GM18868 (cell line): ENCODE measurements at regions not wholly inside any gene's neighbourhood (a gene's known extent, or its start where the extent isn't known, plus 50 kb on each side); places are given as distances from the start of the nearest gene placed in this dataset.

Source experiments
- ATAC-seq: cut with Tn5 transposase; IDR thresholded peaks from one replicate; pipeline ENCODE4 v1.9.1; 2021; ENCODE audit warnings: mild to moderate bottlenecking, moderate library complexity; ENCODE audit not compliant: unreplicated experiment

DNA sequence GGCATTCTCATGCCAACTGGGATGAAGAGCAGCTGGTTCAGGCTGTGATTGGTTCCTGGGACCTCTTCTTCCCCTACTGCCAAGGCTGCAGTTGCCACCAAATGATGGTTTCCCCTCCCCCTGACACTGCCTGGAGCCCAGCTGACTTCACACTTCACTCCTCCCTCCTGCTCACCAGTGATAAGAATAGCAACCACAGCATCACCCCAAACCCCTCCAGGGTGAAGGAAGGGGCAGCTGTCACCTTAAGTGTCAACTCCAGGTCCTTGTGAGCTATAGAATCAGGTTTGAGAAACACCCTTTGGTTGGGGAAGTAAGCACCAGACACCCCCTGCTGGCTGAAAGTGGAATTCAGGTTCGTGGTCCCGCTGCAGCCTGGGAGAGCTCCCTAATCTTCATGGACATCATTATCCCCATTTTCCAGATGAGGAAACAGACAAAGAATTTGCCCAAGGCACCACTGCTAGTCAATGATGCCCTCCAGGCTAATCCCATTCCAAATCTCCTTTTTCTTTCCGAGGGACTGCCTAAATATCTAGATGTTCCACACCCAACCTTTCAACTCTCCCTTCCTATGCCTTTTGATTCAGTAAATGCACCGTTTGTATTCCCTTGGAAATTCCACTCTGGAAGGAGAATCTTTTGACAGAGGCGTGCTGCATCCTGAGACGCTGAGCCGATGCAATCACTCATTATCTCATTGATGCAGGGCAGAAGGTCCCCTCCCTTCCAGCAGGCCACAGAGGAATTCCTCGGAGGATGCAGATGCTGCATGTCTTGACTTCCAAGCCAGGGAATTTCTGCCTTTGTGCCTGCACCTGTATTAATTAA, 50.6 kb upstream of the UQCRFS1 start:
- ATAC-seq = no peak

DNA sequence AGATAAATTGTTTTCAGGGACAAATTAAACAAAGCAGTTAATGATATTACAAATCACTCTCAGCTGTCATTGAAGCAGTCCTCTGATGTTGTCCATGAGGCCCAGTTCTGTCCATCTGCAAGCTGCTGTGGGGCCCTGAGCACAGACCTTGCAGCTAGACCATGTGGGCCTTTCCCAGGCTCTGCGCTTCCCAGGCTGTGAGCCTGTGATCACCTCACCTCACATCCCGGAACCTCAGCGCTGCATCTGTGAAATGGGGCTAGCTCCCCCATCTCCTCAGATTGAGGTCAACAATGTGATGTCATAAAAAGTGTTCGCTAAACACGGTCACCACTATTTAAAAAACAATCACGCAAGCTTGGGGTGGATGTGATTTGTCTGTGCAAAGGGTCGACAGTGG, 51.9 kb upstream of the UQCRFS1 start:
- ATAC-seq = no peak

GRCh38 chr19:29265436-29265835, 52.5 kb upstream of the UQCRFS1 start:
- ATAC-seq = no peak

- ATAC-seq = no peak
Measured at GRCh38 chr19:29266001-29266400, 53.0 kb upstream of the UQCRFS1 start.

- no peak for ATAC-seq
Measured at GRCh38 chr19:29266603-29267002, 53.7 kb upstream of the UQCRFS1 start.

DNA sequence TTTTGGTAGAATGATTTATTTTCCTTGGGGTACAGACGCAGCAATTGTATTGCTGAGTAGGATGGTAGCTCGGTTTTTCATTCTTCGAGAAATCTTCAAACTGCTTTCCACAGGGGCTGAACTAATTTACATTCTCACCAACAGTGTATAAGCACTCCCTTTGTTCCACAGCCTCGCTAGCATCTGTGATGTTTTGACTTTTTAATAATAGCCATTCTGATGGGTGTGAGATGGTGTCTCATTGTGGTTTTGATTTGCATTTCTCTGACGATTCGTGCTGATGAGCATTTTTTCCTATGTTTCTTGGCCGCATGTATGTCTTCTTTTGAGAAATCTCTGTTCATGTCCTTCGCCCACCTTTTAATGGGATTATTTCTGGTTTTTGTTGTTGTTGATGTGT, 54.8 kb upstream of the UQCRFS1 start:
- ATAC-seq = no peak

GRCh38 chr19:29268103-29268502, 55.2 kb upstream of the UQCRFS1 start:
- no peak for ATAC-seq

- no peak for ATAC-seq
Measured at GRCh38 chr19:29268721-29269393, 55.9 kb upstream of the UQCRFS1 start.

GRCh38 chr19:29269641-29270040, 56.7 kb upstream of the UQCRFS1 start:
- ATAC-seq = no peak

DNA sequence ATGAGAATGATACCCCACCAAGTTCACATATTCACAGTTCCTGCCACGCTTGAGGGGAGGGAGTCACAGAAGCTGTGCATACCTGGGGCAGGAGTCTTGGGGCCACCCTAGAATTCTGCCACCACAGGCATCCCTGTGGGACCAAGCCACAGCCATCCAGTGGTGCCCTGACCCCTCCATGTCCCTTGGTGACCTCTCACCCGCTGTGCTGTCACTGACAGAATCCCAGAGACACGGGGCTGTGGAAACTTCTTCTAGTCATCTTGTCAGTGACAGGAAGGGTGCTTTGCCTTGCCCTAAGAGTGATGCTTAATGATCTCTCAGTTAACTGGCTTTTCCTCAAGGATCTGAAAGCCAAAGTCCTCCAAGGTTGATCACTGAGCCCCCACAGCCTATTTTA, 58.4 kb upstream of the UQCRFS1 start:
- ATAC-seq = no peak

- ATAC-seq = no peak
Measured at GRCh38 chr19:29271911-29272310, 59.0 kb upstream of the UQCRFS1 start.

DNA sequence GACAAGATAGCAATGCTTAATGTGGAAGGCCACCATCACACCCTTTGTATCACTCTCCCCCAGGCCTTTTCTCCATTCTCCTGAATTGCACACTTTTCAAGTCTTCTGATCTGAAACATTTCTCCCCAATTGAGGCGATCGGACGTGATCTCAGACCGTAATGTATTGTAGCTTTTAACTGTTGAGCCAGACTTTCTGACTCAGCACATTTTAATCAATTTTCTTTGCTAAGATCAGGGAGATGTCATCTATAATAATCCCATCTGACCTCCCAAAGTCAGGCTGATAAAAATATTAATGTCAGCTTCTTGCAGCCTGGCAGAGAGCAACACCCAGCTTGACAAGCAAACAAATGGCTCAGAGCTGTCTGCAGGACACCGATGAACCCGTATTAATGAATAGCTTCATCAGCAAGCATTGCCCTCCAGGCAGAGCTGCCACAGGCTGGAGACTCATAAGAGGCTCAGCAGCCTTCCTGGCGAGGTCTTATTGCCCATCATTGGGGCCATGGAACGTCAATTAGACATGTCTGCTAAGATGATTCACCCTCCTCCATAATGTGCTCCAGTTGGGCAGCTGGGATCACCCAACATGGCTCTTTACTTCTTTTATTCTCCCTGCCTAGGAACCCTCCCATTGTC, 60.2 kb upstream of the UQCRFS1 start:
- no peak for ATAC-seq

GRCh38 chr19:29275266-29275665, 62.3 kb upstream of the UQCRFS1 start:
- no peak for ATAC-seq

DNA sequence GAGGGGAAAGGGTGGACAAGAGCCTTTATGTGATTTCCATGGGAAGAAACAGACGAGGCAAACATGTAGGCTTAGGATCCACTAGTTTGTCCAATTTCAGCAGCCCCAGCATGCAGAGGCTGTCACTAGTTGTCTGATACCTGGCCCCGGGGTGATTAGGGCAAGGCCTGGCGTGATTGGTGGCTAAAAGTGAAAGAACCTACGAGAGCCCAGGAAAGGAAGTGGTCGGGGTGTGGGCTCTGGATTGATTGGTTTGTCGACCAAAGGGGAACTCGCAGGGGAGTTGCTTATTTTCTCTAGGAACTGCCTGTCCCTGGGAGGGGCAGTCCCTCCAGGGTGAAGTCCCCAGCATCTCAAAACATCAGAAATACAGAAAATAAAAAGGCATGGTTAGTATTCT, 64.2 kb upstream of the UQCRFS1 start:
- ATAC-seq = peak; percentile 99

DNA sequence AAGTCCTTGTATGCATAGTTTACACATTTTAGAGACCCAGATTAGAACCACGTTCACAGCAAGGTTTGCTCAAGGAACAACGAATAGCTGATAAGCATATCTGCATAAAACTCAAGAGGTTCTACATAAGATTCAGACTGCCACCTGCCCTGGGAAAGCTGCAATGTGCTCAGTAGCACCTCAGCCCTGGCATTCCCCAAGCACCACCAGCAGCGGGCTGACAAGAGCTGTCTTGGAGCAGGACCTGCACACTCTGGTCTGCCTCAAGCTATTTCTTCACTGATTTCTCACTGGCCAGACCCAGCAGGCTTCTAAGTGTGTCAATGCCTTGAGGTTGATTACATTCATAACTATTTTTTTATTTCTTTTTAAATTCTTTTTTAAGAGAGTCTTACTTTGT, 65.8 kb upstream of the UQCRFS1 start:
- no peak for ATAC-seq

DNA sequence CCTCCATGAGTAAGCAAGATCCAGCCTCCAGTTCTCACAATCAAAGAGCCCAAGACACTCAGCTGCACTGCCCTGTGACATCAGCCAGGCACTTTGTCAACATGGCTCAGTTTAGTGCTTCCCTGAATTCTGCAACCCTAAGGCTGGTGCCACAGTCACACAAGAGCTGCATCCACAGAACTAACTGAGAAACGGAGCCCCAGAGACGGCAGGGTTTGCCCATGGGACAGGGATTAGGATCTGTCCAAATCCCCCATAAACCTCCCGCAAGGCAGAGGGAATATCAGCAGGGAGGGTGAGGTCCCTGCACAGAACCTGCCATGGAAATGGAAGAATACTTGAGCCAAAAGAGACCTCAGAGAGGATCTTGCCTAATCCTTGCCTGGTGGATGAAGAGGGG, 70.4 kb upstream of the UQCRFS1 start:
- ATAC-seq = no peak

DNA sequence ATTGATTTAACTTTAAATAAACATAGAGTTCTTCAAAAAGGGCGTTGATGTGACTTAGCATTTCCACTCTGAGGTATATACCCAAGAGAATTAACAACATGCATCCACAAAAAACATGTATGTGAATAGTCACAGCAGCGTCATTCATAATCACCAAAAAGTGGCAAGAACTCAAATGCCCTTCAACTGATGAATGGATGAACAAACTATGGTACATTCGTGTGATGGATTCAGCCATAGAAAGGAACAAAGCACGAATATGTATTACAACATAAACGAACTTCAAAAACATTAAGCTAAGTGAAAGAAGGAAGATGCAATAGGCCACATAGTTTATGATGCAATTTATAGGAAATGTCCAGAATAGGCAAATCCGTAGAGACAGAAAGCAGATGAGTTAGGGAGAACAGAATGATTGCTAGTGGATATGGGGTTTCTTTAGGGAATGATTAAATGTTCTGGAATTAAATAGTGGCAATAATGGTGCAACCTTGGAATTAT, 72.3 kb upstream of the UQCRFS1 start:
- ATAC-seq = no peak

DNA sequence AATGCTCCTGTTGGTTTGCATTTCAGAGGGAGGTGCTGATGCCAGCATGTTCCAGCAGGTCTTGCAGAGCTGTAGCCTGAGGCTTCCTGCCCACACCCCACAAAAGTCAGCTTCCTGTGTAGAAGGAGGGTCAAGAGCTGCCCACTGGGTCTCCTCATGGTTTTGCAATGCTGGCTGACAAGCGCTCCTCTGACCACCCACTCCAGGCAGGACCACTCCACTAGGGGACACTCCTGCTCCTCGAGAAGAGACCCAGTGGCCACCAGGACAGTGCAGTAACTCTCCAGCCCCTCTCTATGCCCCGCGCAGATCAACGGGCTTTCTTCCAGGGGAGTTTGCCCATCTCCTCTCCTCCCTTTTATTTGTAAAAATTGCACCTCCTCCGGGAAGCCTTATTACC, 72.9 kb upstream of the UQCRFS1 start:
- ATAC-seq = no peak

- no peak for ATAC-seq
Measured at GRCh38 chr19:29287061-29287460, 74.1 kb upstream of the UQCRFS1 start.

DNA sequence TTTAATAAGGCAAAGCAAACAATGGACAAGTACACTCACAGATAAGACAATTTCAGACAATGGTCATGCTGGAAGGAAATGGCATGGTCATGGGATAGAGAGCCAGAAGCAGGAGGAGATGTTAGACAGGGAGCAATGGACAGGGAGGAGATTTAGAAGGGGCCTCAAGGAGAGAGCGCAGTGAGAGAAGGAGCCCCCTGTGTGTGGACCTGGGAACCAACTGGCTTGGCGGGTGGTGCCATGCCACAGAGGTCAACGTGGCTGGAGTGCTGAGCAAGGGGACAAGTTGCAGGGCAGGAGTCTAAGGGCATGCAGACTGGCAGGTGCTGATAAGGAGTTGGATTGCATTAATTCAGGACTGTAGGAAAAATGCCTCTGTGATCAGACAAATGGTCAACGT, 75.3 kb upstream of the UQCRFS1 start:
- ATAC-seq = no peak

DNA sequence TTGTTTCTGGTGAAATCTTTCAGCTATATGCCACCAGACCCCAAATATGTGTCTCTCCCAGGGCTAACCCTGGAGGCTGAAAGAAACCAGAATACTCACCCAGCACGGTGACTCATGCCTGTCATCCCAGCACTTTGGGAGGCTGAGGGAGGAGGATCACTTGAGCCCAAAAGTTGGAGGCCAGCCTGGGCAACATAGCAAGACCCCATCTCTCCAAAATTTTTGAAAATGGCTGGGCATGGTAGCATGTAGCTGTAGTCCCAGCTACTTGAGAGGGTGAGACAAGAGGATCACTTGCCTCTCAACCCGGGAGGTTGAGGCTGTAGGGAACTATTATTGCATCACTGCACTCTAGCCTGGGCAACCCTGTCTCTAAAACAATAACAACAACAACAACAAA, 76.1 kb upstream of the UQCRFS1 start:
- no peak for ATAC-seq

GRCh38 chr19:29290853-29291252, 77.9 kb upstream of the UQCRFS1 start:
- ATAC-seq = no peak
